HG02588 (cell line): ENCODE measurements at regions not wholly inside any gene's neighbourhood (a gene's known extent, or its start where the extent isn't known, plus 50 kb on each side); places are given as distances from the start of the nearest gene placed in this dataset.

Experiments
- ATAC-seq: cut with Tn5 transposase; IDR thresholded peaks from one replicate; pipeline ENCODE4 v1.9.1; 2021; ENCODE audit warnings: mild to moderate bottlenecking, moderate library complexity; ENCODE audit not compliant: unreplicated experiment

- no peak for ATAC-seq
These were observed 196.7 kb upstream of the PFKP start for GRCh38 chr10:2870654-2871053.

GRCh38 chr10:2867788-2868299 is 199.5 kb upstream of the PFKP start:
- no peak for ATAC-seq

GRCh38 chr10:2866569-2866968 is 200.8 kb upstream of the PFKP start:
- ATAC-seq: no peak

GRCh38 chr10:2861632-2862210 is 205.6 kb upstream of the PFKP start:
- ATAC-seq: no peak

- no peak for ATAC-seq
These were observed 208.9 kb upstream of the PFKP start for GRCh38 chr10:2858452-2858851.

- no peak for ATAC-seq
These were observed 210.8 kb upstream of the PFKP start for GRCh38 chr10:2856598-2856997.

GRCh38 chr10:2852574-2853323 is 214.6 kb upstream of the PFKP start:
- ATAC-seq: no peak

GRCh38 chr10:2851566-2851965 is 215.8 kb upstream of the PFKP start:
- ATAC-seq: no peak

GRCh38 chr10:2850202-2850601 is 217.1 kb upstream of the PFKP start:
- ATAC-seq: no peak

- ATAC-seq: no peak
These were observed 222.4 kb upstream of the PFKP start for GRCh38 chr10:2844925-2845324.

- no peak for ATAC-seq
These were observed 228.1 kb upstream of the PFKP start for GRCh38 chr10:2839081-2839725.

GRCh38 chr10:2837674-2838073 is 229.7 kb upstream of the PFKP start:
- ATAC-seq: no peak

GRCh38 chr10:2836921-2837662 is 230.3 kb upstream of the PFKP start:
- ATAC-seq: no peak

GRCh38 chr10:2834214-2834613 is 233.1 kb upstream of the PFKP start:
- ATAC-seq: no peak

GRCh38 chr10:2831509-2831908 is 235.8 kb upstream of the PFKP start:
- ATAC-seq: no peak

- no peak for ATAC-seq
These were observed 238.6 kb upstream of the PFKP start for GRCh38 chr10:2828741-2829140.

GRCh38 chr10:2826675-2827074 is 240.7 kb upstream of the PFKP start:
- ATAC-seq: no peak

GRCh38 chr10:2825841-2826240 is 241.5 kb upstream of the PFKP start:
- ATAC-seq: no peak

- ATAC-seq: no peak
These were observed 249.3 kb upstream of the PFKP start for GRCh38 chr10:2817940-2818636.

- no peak for ATAC-seq
These were observed 253.7 kb upstream of the PFKP start for GRCh38 chr10:2813693-2814092.

- no peak for ATAC-seq
These were observed 254.1 kb upstream of the PFKP start for GRCh38 chr10:2813286-2813685.
